Suppressor macrophage (primary cell): ENCODE measurements at regions not wholly inside any gene's neighbourhood (a gene's known extent, or its start where the extent isn't known, plus 50 kb on each side); places are given as distances from the start of the nearest gene placed in this dataset.

Experiments
- DNase-seq, 4 experiments: peaks; one replicate each; pipeline ENCODE4 v3.0.0-alpha.2; 2020 to 2022

GRCh38 chr13:88602786-88603777, 931.9 kb downstream of the SLITRK5 start:
- no peak for DNase-seq

DNA sequence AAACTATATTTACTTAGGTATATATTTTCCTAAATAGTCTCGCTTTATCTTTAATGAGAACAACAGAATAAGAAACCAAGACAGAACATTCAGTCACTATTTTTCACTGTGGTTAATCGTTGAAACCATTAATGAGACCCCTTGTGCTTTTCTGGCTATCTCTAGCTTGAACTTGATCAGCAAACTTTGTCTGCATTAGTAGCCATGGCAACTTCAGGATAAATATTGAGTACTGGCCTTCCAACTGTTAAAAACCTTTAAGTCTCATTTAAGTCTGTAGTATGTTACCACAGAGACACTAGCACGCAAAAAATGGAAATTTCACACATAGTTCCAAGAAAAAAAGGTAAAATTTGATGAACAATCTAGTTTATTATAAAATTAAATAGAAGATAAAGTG, 946.0 kb downstream of the SLITRK5 start:
- DNase-seq = no peak

DNA sequence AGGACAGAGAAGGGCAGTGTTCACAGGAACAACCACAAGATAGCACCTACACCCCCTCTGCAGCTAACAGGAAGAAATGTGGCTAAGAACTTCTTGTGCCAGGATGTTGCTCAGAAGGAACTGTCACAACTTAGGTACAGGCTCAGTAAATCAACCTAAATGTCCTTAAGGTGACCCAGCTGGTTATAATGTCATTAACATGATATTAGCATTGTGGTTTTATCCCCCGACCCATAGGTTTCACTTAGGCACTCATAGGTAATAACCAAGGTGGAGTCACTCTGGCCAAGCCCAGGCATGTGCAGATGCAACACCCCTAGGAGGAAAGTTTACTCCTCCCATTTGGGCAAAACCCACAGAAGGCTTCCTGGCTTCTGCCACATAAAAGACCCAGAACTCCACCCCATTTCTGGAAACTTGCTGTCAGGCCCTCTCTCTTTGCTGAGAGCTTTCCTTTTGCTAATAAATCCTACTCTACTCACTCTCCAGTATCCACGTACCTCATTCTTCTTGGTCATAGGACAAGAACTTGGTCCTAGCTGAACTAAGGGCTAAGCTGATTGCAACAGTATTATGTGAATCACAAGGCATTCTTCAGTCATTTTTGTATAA, 951.3 kb downstream of the SLITRK5 start:
- DNase-seq = no peak

DNA sequence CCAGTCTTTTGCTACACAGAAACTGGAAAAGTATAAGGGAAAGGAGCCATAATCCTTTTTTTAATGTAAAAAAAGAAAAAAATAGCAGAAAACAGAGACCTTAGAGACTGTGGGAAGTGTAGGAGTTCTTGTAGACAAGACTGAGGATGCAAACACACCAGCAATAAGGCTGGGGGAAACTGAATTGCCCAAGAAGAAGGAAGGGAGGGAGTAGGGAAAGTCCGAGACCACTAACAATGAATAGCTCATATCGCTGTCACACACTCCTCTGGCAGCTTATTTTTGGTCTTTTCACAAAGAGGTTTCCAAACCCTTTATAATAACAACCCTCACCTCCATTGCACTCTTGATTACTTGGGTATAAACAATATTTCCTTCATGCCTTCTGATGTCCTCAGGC, 952.0 kb downstream of the SLITRK5 start:
- DNase-seq = no peak

- DNase-seq = no peak
Measured at GRCh38 chr13:88627071-88627470, 955.9 kb downstream of the SLITRK5 start.

DNA sequence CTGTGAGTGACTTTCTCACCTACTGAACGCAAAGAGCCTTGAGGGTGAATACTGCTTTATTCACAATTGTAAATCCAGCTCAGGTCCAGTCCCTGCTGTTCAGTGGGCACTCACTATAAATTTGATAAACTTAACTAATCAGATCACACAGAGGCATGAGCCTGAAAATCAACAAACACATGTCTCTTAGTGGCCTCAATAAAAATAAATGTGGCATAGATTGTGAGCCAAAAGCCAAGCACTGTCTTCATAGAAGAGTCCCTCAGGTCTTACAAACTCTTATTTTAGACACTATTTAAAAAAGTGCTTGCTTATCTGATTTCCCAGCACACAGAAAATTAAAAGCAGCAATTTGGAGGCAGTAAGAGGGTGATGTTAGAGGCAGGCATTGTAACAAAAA, 957.7 kb downstream of the SLITRK5 start:
- DNase-seq = no peak

- DNase-seq = no peak
Measured at GRCh38 chr13:88637935-88638334, 966.8 kb downstream of the SLITRK5 start.

- no peak for DNase-seq
Measured at GRCh38 chr13:88643233-88643632, 972.1 kb downstream of the SLITRK5 start.

GRCh38 chr13:88648598-88649373, 977.6 kb downstream of the SLITRK5 start:
- DNase-seq = no peak

DNA sequence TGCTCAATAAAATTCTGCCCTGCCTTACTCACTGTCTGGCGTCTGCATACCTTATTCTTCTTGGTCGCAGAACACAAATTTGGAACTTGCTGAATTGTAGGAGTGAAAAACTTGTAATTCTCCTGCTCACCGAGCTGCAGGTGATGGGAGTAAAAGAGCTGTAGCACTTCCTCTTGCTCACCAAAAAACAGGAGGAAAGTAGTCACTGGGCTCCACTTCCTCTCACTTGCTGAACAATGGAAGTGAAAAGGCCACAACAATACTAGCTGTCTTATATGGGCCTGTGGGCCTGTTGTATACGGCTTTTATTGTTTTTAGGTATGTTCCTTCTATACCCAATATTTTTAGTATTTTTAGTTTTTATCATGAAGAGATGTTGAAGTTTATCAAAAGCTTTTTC, 978.7 kb downstream of the SLITRK5 start:
- DNase-seq = no peak

DNA sequence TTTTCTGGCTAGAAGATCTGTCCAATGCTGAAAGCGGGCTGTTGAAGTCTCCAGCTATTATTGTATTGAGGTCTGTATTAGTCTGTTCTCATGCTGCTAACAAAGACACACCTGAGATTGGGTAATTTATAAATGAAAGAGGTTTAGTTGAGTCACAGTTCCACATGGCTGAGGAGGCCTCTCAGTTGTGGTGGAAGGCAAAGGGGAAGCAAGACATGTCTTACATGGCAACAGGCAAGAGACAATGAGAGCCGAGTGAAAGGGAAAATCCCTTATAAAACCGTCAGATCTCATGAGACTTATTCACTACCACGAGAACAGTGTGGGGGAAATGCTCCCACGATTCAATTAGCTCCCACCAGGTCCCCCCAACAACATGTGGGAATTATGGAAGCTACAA, 980.4 kb downstream of the SLITRK5 start:
- DNase-seq = no peak

DNA sequence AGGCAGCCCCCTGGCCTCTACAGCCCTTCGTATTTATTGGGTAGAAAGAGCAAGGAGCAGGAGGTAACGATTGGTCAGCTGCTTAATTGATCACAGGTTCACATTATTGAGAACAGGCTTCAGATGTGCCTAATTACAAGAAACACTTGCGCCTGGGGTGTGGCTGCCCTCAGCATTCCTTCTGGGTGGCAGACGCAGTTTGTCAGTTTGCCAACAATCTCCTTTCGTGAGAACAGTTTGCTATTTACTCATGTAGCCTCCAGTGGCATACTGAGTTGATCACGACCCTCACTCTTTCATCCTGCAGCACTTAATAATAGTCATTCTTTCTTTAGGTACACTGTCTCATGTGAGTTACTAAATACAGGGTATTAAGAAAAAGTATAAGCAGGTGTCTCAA, 985.6 kb downstream of the SLITRK5 start:
- no peak for DNase-seq

DNA sequence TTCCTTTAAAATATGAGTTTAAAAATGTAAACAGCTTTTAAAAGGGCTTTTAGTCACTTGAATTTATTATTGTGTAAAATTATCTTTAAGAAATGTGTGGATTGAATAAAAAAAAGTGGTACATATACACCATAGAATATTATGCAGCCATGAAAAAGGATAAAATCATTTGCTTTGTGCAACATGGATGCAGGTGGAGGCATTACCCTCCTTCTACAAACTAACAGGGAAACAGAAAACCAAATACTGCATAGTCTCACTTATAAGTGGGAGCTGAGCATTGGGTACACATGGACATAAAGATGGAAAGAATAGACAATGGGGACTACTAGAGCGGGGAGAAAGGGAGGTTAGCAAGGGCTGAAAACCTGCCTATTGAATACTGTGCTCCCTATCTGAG, 999.3 kb downstream of the SLITRK5 start:
- no peak for DNase-seq

DNA sequence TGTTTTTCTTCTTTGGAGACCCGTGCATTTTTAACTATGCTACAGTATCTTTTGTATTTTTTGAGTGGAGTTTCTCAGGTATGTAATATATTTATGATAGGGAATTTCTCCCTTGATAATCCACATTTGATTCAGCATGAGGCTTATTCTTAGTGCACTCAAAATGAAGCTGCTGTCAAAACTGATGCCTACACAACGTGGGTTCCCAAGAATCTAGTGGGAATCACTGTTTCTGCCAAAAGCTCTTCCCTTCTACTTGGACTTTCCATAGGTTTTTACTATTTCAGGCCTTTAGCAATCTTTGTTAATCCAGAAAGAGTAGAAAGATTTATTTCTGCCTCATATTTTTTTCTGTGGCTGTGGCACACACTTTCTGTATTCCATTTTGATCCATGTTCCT, 1003.7 kb downstream of the SLITRK5 start:
- no peak for DNase-seq

- DNase-seq = no peak
Measured at GRCh38 chr13:88675347-88675996, 1004.3 kb downstream of the SLITRK5 start.

- no peak for DNase-seq
Measured at GRCh38 chr13:88676016-88676415, 1004.8 kb downstream of the SLITRK5 start.

DNA sequence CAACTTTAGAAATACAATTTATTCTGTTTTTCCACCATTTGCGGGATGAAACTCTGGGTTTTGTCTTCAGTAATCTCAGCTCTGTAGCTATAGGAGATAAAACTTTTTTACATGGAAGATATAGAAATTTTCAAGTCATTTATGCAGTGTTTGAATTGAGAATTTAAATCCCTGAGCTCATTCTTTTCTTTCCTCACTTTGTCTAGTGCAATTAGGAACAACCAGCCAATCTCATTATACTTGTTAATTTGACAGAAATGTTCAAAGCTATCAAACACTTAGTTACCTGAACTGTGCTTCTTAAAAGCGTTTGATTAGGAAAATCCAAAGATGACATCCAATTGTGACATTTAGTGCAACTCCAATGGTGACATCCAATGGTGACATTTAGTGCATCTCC, 1014.3 kb downstream of the SLITRK5 start:
- no peak for DNase-seq

- no peak for DNase-seq
Measured at GRCh38 chr13:88701551-88701950, 1030.4 kb downstream of the SLITRK5 start.

- DNase-seq = peak in 1 of 4 experiments; percentile 3
Measured at GRCh38 chr13:88704600-88705275, 1033.6 kb downstream of the SLITRK5 start.

DNA sequence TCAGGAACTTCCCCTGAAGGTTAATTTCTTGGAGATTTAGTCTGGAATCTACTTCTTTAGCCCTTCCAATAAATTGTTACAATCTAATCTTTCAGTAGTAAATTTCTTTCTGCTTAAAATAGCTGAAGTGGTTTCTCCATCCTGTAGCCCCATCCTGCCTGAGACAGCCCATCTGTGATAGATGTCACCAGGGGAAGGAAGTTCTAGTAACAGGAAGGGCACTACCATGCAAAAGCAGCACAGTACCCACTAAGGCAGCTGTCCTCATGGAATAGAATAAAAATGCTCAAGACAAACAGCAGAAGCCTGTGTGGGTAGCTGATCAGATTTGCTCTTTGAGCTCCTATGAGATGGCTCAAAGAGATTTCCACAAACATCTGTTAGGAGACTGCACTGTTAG, 1036.5 kb downstream of the SLITRK5 start:
- DNase-seq = no peak

DNA sequence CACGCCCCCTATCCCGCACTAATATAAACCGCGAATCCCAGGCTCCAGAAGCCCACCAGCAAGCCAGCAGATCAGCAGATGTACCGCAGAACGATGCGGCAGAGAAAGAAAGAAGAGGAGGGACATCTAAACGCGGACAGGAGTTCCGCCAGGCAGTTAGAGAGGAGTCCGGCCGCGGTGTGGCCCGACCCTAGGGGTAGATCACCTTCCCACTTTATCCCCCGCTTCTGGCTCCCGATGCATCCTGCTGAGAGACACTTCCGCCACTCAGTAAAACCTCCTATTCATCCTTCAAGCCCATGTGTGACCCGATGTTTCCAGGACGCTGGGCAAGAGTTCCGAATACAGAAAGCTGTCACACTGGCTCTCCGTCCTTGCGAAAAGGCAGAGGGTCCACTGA, 1046.8 kb downstream of the SLITRK5 start:
- no peak for DNase-seq

GRCh38 chr13:88718781-88719180, 1047.6 kb downstream of the SLITRK5 start:
- no peak for DNase-seq
